ENCODE measurements at regions not wholly inside any gene's neighbourhood (a gene's known extent, or its start where the extent isn't known, plus 50 kb on each side); places are given as distances from the start of the nearest gene placed in this dataset.

GRCh38 chr7:67549126-67549525 lies 552.5 kb downstream of the TYW1 start (continued):
- TF ChIP-seq CTBP2 (IDR thresholded peaks at IDR 0.05; ENCODE audit: borderline replicate concordance, insufficient read depth, insufficient read length, low read length): no peak

Data from H1 (cell line).